Forelimb muscle (tissue), 1 donor: ENCODE measurements at regions not wholly inside any gene's neighbourhood (a gene's known extent, or its start where the extent isn't known, plus 50 kb on each side); places are given as distances from the start of the nearest gene placed in this dataset.
A peak's percentile ranks its signal among the peaks of the same experiment; 100 is the strongest.
"Not testable (repeated sequence)": the region's sequence is repeated elsewhere in the genome, so short reads cannot be mapped to it uniquely, and the experiment has no call there.

Experiments
- DNase-seq: peaks from one replicate; pipeline ENCODE4 v3.0.0-alpha.2; 2013; ENCODE audit warnings: low read depth

DNA sequence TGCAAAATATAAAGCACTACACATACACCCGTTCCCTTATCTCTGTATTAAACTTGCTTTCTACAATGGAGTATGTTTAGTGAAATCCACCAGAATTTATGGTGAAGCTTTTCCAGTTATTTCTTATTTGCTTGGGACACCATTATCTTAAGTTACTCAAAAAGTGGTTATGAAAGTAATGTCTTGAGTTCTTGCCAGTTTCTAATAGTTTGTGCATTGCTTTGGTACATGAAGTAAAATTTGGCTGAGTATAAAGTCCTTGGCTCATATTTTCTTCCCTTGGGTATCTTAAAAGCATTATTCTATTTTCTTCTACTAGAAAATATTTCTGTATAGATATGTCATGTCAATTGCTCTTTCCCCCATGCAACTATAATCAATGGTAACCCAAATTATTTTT, 85.2 kb downstream of the POLR1F start:
- no peak for DNase-seq

DNA sequence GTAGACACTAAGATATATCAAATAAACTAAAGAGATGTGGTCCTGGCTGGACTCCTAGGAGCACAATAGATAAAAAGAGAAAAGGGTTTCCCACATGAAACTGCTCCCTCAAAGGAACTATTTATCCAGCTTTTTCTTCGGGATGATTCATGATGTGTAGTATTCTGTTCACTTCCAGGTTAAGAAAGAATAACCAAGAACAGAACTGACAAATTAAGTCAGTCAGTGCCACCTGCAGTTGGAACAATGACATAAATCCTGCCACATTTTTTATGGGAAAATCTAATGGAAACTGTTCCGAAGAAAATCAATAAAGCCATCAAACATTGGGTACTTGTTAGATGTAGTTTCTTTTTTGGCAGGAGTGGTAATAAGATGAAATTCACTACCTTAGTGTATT, 87.1 kb downstream of the POLR1F start:
- DNase-seq = no peak

DNA sequence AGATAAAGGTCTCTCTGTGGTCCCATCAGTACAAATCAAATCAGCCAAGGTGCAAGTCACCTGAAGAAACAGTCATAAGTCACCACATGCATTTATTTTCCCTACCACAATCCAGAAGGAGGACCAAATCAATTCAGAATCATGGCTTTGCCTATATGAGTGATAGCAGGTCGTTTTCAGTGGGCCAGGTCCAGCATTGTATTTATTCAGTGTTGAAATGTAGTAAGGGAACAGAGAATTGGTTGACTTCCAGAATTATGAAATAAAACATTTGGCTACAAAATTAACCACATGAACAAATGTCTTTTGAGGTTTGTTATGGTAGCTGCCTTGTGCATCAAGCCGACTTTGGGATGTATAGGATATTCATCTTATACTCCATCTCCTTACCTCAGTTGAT, 88.4 kb downstream of the POLR1F start:
- no peak for DNase-seq

DNA sequence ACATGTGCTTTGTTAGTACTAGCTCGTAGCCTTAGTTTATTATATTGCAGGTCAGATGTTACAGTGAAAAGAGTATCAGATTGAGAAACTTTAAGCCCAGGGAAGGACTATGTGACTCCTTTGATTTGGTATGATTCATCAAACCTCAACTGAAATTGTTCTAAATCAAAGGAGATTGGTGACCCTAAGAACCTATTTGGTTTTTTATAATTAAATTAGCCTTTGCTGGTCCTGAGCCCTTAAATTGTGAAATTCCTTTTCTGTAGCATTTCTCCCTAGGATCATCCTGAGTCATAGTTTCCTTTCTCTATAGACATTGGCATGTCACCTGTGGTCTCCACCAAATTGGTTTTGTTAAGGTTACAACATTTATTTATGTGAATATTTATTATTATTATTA, 89.7 kb downstream of the POLR1F start:
- DNase-seq = no peak

DNA sequence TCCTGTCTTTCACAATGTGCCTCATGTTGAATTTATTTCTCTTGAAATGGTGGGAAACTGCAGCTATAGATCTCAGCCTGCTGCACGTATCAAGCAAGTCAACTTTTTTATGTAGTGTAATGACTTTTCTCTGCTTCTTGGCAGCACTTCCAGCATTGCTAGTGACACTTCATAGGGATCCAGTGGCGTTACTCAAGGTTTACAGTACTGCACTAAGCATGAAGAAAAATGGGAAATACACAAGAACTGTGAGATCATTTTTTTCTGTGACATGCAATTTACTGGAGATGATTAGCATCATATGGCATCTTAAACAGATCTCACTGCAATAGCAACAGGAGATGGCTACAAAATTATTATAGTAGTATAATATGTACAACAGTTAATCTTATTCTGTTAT, 90.9 kb downstream of the POLR1F start:
- no peak for DNase-seq

DNA sequence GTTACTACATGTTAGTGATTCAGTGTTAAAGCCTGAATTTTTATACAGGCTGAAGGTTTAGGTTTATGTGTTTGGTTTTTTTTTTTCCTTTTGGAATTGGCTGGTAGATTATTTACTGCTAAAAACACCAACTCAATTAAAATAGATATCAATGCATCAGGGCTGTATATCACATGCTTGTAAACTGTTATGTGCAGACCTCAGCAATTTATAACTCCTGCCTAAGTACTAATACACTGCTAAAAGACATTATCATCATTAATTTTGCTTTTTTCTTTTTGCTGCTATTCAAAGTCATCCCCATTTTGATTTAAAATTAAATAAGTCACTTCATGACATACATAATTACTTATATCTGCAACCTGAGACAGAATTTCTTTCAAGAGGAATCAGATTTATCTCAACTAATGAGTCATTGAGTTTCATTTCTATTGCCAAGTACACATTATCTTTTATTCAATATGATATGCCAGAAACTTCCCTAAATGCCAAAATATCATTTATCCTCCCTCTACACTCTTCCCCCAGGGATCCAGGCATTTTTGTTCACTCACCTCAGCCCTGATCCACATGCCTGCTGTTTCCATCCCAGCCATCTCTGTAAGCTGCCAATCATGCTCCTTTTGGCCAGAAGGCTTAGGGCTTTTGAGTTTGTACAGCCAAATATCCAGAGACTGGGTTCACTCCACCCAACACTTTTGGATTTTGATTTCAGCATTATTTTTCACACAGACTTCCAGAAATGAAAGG, 98.5 kb downstream of the POLR1F start:
- no peak for DNase-seq

DNA sequence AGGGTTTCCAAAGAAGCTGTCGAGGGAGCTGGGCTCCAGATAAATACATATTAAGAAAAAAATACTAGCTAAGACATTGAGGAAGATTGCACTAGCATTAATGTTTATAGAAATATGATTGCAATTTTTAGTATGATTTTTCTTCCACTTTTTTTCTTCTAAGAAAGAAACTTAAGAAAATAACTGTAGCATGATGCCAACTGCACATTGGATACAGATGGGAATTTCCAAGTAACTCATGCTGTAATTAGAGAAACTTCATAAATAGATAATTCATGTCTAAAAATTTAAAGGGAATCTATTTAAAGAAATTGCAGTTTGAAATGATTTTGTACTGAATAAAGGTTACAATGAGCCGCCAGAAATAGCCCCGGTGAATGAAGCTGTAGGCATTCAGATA, 119.4 kb downstream of the POLR1F start:
- no peak for DNase-seq

DNA sequence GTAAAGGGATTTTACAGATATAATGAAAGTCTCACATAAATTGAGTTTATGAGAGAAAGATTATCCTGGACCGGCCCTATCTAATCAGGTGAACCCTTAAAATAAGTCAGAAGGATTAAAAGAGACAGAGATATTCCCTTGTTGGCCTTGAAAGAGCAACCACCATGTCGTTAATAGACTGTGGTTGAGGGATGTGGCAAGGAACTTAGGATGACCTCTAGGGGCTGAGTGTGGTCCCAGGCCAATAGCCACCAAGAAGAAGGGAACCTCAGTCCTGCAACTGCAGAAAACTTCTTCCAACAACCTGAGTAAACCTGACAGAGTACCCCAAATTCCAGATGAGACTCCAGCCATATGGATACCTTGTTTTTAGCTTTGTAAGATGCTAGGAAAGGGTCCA, 121.5 kb downstream of the POLR1F start:
- no peak for DNase-seq

DNA sequence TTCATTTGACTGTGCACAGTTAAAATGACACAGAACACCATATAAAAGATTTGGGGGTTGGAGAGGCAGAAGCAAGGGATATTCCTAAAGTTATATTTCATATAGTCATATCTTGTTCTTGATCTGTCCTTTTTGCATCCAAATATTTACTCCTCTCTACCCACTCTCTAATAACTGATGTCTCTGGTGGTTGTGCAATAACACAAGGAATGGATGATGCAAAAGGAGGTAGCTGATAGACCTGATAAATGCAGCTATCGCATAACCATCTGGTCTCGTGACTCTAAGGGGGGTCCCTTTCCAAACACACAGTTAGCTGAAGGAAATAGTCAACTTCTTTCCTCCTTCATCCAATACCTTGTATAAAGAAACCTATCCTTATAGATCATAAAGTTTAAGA, 123.1 kb downstream of the POLR1F start:
- DNase-seq = no peak

DNA sequence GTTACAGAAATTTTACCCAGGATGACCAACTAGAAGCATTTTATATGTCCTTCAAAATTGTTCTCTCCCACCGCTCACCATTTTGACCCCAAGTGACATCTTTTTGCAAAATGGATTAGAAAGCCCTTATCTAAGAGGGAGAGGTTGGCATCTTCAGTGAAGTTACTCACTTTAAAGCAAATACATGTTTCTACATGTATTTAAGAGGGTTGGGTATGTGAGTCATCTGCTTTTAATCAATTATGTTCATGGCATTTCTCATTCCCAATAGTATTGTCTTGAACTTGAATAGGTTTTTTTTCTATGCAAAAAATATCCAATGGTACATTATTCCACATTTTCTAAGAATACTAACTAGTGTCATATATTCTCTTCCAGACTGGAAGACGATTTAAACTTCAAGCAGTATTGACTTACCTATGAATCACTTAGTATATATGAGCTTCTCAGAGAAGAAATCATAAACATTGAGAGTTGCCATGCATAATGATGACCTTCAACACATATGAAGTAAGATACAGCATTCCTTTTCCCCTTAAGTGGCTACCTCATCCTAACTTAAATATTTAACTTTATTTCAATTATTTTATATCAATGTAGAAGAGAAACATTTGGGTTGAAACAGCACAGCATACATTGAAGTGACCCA, 132.8 kb downstream of the POLR1F start:
- no peak for DNase-seq

DNA sequence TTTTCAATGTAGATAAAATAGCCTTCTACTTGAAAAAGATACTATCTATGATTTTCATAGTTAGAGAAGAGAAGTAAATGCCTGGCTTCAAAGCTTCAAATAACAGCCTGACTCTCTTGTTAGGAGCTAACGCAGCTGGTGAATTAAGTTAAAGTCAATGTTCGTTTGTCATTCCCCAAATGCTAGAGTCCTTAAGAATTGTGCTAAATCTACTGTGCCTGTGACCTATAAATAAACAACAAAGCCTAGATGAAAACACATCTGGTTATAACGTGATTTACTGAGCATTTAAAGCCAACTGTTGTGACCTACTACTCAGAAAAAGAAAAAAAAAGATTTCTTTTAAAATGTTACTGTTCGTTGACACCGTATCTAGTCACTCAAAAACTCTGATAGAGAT, 134.7 kb downstream of the POLR1F start:
- DNase-seq = no peak

DNA sequence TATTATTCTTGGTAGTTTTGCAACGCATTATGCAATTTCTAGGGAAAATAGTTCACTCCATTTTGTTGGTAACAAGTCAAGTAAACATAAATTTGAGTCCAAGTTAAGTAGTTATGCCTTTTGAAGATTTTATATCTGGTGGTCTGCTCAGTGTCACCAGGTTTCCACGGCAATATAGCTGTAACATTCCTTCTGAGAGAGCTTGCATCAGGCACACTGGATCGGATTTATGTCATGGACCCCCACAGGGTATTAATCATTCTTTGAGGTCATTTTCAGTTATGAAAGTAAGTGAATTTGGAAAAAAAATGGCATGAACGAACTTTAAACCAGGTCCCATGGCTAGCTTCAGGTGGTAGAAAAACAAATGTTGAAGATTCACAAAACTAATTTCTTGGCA, 136.3 kb downstream of the POLR1F start:
- DNase-seq = no peak

DNA sequence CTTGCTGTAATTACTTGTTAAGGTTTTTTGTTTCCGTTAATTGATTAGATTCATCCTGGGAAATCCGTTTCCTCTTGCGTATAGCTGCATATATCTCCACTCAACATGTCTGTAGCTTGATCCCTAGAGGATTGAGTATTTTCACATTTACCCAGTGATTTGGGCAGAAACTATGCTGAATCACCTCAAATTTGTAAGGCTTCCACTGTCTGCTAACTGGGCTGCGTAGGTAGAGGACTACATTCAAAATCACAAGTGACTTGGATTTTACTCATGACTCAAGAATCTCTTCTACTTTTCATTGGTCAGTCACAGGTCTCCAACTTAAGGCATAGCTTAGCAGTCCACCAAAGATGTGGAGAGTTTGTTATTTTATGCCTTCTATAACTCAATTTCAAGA, 141.8 kb downstream of the POLR1F start:
- DNase-seq = no peak

DNA sequence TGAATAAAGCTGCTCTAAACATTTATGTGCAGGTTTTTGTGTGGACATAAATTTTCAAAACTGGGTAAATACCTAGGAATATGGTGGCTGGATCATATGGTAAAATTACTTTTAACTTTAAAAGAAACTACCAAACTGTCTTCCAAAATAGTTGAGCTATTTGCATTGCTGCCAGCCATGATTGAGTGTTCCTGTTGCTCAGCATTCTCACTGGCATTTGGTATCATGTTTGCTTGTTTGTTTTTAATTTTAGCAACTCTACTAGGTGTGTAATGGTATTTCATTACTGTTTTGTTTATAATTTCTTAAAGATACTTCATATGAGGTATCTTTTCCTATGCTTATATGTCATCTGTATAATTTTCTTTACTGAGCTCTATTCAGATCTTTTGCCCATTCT, 143.2 kb downstream of the POLR1F start:
- DNase-seq = no peak

DNA sequence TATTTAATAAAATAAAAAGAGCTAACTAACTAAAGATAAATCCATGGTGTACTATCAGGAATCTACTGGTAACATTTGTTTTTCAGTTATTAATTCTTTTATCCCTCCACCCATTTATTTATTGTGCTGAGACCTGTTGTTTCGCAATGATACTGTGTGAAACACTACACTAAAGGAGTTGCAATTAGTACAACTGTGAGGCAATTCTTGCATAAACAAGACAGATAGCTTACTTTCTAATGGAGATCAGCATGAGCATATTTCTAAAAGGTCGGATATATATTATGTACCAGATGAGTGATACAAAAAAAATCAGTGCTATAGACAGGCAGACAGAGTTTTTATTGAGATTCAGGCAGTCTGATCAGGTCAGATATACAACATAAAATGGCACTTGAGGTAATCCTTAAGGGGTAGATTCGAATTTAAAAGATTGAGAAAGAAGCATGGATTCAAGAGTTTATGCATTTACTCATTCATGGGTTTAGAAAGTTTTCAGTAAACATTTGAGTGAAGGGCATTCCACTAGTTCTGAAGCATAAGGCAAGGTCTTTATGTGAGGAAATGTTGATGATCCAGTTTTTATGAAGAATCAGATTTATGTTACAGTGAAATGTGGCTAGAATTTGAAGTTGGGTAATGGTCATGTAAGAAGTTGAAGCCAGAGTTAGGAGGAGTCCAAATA, 147.6 kb downstream of the POLR1F start:
- no peak for DNase-seq

DNA sequence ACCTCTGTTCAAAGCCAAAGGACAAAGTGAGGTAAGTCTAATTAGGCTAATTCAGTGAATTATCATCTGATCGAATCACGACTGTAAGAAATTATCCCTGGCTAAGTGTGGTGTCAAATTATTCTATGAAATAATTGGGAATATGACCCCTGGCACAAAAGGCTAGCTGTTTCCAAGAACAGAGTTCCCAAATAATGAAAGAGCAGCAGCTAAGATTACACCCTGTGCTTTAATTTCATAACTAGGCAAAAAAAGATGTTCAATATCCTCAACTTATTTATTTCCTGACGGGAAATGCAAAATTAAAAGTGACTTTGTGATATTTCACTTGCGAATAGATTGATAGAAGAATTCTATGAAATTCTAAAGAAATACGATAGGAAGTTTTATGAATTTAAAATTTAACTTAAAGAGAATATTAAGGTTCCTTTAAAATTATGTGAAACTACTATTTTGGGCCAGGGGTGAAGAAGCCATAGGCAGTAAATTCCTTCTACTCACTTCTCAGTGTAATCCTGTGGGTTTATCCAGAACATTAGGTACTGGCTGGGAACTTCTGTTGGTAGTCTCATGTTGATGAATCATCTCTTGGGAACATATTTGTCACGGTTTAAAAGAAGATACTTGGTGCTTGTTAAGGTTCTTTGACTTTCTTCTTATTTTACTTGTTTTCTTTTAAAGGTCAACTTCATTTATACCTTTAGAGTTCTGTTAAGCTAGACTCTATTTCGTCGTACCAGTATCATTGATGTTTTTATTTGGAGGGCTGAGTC, 148.5 kb downstream of the POLR1F start:
- no peak for DNase-seq

DNA sequence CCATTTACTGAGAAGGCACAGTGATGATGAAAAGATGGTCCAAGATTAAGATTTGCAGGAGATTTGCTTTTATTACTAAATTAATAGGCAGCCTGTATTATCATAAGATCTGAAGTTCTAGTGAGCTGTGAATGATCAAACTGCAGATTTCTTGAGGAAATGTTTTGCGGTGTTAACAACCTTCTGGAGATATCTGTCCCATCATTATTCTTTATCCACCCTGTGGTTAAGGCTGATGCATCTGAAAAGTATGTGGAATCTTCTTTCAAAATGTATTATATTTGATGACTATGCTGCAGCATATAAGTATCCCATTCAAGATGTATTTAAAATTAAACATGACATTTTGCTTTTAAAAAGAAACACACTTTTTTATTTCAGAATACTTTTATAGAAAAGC, 150.3 kb downstream of the POLR1F start:
- no peak for DNase-seq

DNA sequence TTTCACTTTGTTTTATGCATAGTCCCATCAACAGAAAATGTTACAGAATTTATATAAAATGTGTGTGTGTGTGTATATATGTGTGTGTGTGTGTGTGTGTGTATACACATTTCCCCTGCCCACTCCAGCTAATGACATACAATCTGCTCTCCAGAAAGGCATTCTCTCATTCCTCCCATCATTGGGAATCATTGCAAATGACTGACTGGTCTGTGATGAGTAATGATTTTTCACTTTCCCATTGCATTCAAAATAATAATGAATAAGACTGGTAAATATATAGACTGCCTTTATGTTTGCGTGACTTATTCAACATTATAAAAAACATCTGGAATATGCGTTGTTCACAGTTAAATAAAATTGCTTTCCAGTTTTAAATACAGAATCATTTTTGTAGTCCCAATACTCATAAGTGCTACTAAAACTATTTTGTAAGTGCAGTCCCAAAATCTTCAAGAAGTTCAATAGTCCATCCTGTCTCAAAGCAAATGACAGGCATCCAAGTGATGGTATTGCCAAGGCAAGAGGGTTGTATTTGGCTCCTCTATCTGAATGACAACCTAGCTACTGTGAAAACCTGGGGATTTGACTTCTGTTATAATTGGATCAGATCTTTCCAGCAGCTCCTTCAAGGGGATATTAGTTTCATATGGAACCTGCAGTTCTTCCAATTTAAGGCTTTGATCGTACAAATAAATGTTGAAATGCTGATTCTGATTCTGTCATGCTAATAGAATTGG, 150.9 kb downstream of the POLR1F start:
- DNase-seq = no peak

DNA sequence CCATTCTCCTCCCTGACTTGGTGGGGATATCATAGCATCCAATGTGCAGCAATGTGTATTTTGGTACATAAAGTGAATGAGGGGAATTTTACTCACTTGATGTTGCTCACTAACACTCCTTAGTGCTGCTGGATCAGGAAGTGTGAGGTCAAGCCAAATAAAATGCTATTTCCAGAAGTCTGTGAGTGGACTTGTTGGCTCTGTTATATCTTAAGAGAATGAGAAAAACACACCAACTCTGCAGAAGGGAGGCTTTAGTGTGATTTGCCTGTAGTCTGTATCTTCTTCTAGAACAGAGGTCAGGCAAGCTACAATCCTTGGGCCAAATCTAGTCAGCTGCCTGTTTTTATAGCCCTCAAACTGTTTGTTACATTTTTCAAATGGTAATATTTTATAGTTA, 154.3 kb downstream of the POLR1F start:
- DNase-seq = peak; percentile 38

DNA sequence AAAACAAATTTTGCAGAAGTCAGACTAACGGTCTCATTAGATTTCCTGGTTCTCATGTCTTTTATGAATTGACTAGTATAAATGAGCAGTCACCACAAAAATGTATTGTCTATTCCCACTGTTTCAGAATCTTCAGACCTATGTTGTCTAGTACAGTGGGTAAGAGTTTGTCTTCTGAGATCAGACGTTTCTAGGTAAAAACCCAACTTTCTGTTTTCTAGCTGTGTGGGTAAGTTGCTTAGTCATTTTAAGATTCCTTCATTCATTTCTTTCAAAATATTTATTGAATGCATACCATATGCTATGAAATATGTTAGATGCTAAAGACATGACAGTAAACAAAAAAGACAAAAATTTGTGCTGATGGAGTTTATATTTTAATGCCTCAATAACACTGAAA, 156.3 kb downstream of the POLR1F start:
- no peak for DNase-seq

DNA sequence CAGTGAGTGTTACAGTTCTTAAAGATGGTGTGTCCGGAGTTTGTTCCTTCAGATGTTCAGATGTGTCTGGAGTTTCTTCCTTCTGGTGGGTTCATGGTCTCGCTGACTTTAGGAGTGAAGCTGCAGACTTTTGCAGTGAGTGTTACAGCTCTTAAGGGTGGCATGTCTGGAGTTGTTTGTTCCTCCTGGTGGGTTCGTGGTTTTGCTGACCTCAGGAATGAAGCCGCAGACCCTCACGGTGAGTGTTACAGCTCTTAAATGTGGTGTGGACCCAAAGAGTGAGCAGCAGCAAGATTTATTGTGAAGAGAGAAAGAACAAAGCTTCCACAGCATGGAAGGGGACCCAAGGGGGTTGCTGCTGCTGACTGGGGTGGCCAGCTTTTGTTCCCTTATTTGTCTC, 159.6 kb downstream of the POLR1F start:
- not testable (repeated sequence) for DNase-seq

DNA sequence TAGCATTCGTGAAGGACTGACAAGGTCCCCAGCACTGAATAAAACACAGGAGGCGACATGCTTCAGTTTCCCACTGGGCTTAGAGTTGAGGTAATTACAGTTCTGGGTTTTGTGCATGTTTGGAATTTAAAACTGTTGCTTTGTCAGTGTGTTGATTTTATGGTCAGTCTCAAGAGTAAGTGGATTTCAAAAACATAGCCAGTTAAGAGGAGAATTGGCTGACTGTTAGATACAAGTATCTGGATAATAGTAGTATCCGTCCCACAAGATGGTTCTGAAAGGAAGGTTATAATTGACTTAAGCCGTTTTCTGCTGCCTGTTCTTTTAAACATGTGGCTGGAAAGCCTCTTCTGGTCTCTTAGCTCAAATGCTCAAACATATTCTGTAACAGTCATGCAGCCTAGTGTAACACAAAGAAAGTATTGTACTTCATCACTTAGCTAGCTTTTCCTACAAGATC, 170.9 kb downstream of the POLR1F start:
- DNase-seq = peak; percentile 20
